ENCODE measurements at regions not wholly inside any gene's neighbourhood (a gene's known extent, or its start where the extent isn't known, plus 50 kb on each side); places are given as distances from the start of the nearest gene placed in this dataset.
"Not testable (repeated sequence)": the region's sequence is repeated elsewhere in the genome, so short reads cannot be mapped to it uniquely, and the experiment has no call there.

DNA sequence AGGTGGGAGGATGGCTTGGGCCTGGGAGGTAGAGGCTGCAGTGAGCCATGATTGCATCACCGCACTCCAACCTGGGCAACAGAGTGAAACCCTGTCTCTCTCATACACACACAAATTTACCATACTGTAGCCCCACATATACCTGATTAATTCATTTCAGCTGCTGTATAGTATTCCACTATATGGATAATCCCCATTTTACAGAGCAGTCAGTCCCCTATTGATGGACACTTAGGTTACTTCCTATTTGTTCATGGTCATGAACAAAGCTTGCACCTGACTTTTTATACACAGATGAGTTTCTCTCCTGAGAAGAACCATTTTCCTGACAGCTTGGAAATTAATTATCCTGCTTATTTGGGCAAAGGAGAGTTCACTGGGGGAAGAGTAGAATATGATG is 59.2 kb downstream of the EMX2 start:
- FAIRE-seq, result no peak

DNA sequence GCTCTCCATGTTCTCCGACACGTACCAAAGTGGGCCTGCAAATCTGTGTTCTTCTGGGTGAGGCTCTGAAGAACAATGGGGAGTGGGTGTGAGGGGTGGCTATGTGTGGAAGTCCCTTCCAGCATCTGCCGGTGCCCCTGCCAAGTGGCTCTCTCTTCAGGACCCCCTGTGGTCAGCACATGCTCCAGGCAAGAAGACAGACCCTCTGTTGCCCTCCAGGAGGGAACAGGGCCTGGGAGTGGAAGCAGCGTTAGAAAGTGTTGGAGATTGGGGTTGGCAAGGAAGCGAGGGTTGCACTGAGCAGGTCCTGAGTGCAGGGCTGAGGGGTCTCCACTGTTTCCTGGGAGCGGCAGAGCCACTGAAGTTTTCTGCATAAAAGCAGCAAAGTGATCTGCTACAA is 60.5 kb downstream of the EMX2 start:
- FAIRE-seq, result no peak

GRCh38 chr10:117603726-117604125 is 61.2 kb downstream of the EMX2 start:
- FAIRE-seq, result no peak

DNA sequence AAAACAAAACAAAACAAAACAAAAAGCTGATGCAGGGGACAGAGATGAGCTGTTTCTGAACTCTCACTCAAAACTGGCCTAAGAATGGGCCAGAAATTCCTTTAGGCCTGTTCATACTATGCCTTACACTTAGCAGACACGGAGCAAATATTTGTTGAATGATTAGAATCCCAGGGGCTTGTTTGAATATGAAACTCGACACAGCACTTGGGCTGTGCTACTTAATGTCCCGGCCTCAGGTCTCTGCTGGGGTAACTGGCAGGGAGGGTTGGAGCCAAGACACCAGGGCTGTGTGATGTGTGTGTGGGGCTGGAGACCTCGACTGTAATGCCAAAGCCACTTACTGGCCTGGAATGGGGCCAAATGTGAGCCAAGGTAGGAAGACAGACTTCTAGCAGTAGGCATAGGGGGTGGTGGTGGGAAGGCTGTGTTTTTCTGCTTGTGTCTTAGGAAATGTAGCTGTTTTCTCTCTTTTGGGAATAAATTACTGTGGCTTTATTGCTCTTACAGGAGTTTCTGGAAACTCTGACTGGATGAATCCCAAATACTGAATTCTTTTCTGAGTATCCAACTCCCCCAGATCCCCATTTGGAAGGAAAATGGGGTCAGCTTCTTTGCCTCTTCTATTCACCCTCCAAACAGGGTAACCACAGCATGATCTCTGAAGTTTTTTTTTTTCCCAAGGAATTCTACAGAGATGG is 66.7 kb downstream of the EMX2 start:
- no peak for FAIRE-seq

- FAIRE-seq, result no peak
These were observed 67.2 kb downstream of the EMX2 start for GRCh38 chr10:117609796-117610170.

DNA sequence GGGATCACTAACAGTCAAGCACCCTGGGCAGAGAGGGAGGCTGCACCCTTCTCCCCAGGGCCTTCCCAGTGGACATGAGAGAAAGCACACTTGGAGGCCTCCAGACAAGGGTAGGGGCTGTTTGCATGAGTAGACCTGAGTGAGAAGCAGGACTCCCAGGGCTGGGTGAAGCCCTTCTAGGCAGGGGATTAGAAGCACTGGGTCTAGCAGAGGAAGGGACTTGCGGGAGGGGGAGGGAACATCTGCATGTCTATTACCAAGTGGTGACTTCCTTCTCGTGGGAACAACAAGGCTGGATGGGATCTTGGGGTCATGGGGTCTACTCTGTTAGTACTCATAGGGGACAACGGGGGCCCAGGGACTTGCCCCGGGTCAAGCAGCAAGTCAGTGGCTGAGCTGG is 67.8 kb downstream of the EMX2 start:
- FAIRE-seq, result no peak

DNA sequence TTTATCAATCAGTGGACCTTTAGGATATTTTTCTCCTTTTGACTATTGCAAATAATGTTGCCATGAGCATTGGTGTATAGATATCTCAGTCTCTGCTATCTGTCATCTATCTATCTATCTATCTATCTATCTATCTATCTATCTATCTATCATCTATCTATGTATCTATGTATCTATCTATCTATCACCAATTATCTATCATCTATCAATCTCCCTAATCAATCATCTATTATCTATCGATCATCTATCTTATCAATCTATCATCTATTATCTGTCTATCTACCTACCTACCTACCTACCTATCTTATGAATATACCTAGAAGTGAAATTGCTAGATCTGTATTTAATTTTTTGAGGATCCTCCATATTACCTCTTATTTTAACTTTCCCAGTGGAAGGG is 69.6 kb downstream of the EMX2 start:
- FAIRE-seq, result no peak

DNA sequence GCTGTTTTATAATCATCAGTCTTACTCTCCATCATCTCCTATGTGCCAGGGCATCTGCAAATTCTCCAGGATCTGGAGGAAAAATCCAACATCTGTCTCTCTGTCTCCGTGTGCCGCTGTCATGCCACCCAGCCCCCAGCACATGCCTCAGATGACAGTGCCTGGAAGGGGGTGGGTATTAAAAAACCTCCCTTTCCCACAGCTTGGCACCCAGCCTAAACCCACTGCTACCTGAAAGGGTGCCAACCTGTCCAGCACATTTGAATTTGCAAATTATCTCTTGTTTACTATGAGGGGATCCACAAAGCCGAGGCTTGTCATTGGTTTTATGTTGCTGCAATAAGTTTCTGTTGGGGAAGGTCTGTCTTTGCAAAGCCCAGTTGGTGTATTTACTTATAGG is 73.1 kb downstream of the EMX2 start:
- FAIRE-seq, result no peak

- FAIRE-seq, result no peak
These were observed 73.6 kb downstream of the EMX2 start for GRCh38 chr10:117616179-117616578.

GRCh38 chr10:117617086-117617485 is 74.5 kb downstream of the EMX2 start:
- no peak for FAIRE-seq

- no peak for FAIRE-seq
These were observed 75.1 kb downstream of the EMX2 start for GRCh38 chr10:117617659-117618058.

DNA sequence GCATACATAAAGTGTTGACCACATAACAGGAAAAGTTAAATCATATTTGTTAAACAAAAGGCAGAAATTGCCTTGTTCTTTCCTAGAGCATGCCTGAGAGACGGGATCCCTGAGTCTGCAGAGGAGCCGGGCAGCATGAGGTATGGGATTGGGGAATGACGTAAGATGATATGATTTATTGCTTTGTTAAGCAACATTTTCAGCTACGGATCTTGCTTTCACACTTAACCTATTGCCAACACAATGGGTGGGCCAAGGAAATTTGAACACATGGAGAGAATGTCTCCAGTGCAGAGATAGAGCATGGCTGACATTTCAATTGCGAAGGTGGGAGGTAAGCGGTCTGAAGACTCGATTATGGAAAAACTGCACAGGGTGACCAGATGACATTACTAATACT is 76.7 kb downstream of the EMX2 start:
- FAIRE-seq, result no peak

DNA sequence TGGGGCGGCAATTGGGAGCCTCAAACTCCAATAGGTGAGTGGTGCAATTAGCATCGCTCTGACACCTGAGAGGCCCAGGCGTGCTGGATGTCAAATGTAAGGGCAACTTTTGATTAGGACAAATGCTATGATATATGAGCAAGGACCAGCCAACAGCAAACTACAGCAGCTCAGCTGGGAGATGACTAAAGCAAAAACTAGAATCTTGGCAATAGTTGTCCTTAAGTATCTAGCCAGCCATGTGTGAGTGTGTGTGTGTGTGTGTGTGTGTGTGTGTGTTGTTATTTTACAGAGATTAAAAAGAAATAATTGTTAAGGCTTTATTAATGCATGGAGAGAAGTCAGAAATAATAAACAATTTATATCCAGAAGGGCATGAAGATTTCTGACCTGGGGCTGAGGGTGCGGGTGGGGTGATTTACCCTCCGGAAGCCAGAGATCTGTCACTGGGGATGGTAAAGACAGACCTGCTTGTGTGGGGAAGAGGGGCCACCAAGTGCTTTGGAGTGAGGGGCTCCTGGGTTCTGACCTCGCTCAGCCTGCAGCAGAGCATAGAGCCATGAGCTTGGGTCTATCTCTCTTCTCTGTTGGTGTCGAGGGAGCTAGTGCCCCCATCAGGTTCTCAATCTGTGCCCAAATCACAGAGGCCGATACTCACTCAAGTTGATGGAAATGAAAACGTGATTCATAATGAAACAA is 77.3 kb downstream of the EMX2 start:
- FAIRE-seq, result no peak

DNA sequence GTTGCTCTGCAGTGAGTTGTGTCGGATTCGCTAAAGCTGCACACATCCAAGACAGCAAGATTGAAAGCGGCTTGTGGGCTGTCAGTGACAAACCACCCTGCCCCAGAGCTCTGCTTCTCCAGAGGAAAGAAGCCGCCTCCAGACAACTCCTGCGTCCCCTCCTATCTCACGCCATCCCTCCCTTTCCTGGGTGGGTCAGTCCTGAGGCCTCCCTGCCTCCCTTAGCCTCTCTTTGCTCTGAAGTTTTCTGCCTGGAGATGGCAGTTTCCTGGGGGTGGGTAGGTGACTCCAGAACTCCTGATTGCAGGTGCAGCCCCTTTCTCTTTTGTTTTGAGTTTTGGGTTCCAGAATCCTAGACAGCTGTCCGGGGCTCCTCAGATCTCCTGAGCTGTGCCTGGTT is 78.7 kb downstream of the EMX2 start:
- FAIRE-seq, result no peak

DNA sequence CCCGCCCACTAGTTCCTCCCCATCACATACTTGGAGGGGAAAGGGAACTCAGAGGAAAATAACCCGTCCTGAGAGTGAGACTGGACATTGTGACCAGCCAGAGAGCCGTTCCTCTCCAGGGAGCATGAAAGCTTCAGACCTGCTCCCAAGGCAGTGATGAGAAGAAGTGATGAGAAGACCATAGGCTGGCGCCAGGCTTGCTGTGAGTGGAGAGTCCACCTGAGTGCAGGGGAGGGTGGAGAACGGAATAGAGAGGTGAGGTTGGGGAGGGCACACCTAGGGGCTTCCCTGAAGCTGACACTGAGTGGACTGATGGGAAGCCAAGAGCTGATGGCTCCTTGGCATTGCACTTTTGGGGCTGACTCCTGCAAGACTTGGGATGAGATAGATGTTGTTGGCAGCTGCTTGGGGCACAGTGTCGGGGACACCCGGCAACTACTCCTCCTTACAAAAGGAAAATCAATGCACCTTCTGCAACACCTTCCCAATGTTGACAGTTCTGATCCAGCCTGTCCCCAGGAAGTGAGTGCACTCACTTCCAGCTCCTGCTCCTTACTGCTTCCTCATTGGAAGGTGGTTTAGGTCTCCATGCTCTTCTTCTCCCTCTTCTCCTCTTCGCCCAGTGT is 79.4 kb downstream of the EMX2 start:
- no peak for FAIRE-seq

DNA sequence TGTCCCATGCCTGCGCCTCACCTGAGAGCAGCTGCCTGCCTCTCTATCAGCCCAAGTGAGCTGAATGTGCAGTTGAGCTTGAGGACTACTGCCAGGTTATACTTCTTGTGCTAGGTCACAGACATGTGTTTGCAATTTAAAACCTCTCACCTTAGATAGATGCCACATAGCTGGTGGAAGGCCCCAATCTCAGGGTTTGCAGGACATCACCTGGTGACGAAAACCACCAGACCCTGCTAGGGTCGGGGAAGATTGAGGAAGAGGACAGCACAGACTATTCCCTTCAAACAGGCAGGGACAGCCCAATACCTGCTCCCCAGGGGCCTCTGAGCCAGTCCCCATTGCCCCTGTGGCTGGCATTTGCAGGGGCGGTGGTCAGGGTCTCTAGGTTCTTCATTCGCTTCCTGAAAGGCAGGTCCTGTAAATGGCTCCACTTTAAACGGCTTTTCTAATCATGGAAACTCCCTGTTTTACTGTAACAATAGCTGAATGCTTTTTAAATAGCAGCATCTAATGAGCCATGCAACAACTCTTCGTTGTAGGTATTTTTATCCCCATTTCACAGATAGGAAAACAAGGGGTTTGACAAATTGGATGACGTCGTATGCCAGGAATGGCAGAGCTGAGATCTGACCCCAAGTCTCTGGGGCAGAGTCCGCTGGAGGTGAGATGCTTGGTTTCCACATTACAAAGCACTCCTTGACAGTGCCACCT is 80.1 kb downstream of the EMX2 start:
- no peak for FAIRE-seq

DNA sequence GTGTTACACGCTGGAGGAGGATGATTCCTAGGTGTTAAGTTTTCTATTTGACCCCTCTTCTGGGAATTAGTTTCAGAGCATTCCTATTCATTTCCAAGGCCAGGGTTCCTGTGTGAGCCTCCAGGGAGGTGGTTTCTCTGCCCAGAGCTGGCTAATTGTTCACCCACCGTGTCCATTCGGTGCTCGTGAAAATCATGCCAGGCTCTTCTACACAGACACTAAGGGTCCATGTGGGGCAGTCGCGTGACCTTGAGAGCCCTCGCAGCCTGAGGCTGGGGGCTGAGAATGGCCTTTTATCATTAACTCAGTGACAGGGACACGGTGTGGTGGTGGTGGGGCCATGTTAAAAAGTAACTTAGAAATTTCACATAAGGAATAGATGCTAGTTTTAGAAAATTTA is 83.7 kb downstream of the EMX2 start:
- FAIRE-seq, result no peak

DNA sequence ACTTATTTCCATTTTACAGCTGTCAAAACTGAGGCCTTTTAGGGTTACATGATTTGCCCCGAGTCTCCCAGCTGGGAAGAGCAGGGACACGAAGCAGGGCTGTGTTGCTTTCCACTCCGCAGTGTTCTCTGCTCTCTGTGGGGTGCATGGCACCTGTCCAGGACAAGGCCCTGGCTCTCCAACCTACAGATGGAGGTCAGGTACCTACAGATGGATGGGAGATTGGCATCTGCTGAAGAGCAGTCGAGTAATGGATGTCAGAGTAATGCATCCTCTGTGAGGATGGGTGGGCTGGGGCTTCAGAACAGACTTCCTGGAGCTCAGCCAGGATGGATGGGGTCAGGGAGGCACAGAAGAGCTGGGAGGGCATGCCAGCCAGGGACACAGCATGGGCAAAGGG is 85.0 kb downstream of the EMX2 start:
- no peak for FAIRE-seq

DNA sequence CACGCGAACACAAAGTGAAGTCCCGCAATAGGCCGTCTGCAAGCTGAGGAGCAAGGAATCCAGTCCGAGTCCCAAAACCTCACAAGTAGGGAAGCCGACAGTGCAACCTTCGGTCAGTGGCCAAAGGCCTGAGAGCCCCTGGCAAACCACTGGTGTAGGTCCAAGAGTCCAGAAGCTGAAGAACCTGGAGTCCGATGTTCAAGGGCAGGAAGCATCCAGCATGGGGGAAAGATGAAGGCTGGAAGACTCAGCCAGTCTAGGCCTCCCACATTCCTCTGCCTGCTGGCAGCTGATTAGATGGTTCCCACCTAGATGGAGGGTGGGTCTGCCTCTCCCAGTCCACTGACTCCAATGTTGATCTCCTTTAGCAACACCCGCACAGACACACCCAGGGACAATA is 87.2 kb downstream of the EMX2 start:
- not testable (repeated sequence) for FAIRE-seq

- FAIRE-seq, result no peak
These were observed 89.0 kb downstream of the EMX2 start for GRCh38 chr10:117631276-117632145.

DNA sequence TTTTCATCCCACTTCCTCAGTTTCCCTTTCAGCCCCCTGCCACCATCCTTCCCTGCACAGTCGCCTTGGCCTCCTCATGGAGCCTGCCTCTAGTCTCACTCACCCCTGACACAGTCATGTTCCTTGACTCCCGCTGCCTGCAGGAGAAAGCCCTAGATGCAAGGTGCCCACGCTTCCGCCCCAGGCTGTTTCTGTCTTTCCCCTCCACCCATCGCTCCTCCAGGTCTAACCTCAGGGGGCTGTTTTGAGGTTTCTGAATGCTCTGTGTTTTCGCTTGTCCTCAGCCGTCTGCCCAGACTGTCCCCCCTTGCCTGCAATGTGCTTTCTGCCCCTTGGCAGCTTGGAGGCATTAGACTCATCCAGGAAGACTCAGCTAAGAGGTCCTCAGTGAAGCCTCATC is 89.9 kb downstream of the EMX2 start:
- FAIRE-seq, result no peak

DNA sequence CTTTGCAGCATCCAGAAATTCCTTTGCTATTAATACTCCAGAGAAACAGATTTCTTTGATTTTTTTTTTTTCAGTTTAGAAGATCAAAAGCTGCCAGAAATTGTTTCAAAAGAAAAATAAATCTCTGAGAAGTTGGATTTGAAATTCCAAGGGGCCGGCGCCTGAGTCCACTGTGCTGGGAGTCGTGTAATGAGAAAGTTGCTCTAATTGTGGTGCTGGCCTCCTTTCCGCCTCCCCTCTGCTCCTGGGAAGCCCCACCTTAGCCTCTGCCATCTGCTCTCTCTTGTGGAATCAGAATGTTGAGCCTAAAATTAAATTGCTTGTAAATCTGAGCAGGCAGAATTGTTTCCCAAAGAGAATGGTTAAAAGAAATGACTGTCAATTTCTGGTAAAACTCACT is 93.3 kb downstream of the EMX2 start:
- FAIRE-seq, result no peak

DNA sequence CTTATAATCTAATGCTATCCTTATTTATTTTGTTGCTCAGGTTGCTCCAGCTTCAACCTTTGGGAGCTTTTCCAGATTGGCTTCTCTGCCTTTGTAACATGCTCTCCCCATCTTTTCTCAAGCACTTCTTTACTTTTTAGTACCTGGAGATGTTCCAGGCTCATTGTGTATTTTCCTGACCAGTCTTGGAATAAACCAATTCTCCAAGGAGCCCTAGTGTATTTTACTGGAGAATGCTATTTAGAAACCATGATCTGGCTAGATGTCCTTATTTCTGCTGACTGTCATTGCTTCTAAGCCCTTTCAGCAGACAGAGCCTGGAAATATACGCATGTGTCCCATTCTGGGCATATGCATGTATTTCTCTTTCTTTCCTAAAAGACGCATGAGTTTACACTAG is 95.7 kb downstream of the EMX2 start:
- FAIRE-seq, result no peak
